Effector memory CD4-positive, alpha-beta T cell (primary cell): ENCODE measurements at regions not wholly inside any gene's neighbourhood (a gene's known extent, or its start where the extent isn't known, plus 50 kb on each side); places are given as distances from the start of the nearest gene placed in this dataset.

Experiments
- DNase-seq, 3 donors: peaks; one replicate each; pipeline ENCODE4 v3.0.0-alpha.2; 2020
- H3K27ac ChIP-seq: 2 replicates; pipeline ENCODE4 v1.7.0; 2013; ENCODE audit warnings: mild to moderate bottlenecking, low read length, moderate library complexity; ENCODE audit not compliant: insufficient read depth, poor library complexity, severe bottlenecking
- H3K27me3 ChIP-seq: replicated peaks from 2 replicates; pipeline ENCODE4 v1.7.0; 2013; ENCODE audit warnings: mild to moderate bottlenecking, low read length; ENCODE audit not compliant: insufficient read depth, control insufficient read depth, poor library complexity, severe bottlenecking
- H3K36me3 ChIP-seq: 2 replicates; pipeline ENCODE4 v1.7.0; 2013; ENCODE audit warnings: mild to moderate bottlenecking, low read length, moderate library complexity; ENCODE audit not compliant: control insufficient read depth, insufficient read depth
- H3K4me1 ChIP-seq: 2 replicates; pipeline ENCODE4 v1.7.0; 2013; ENCODE audit warnings: low read length, mild to moderate bottlenecking; ENCODE audit not compliant: control insufficient read depth, insufficient read depth, poor library complexity, severe bottlenecking
- H3K4me3 ChIP-seq: 2 replicates; pipeline ENCODE4 v1.7.0; 2013; ENCODE audit warnings: low read length, low read depth, mild to moderate bottlenecking; ENCODE audit not compliant: insufficient read depth, poor library complexity, severe bottlenecking
- H3K9me3 ChIP-seq: 2 replicates; pipeline ENCODE4 v1.7.0; 2013; ENCODE audit warnings: mild to moderate bottlenecking, low read length, moderate library complexity; ENCODE audit not compliant: control insufficient read depth

GRCh38 chr7:25864943-25865751 is 286.9 kb upstream of the NFE2L3 start:
- Histone ChIP-seq H3K27me3 (peaks cover 69% of the 10 kb centered on the region), H3K4me3 (no peak overlapping the region), H3K4me1 (peaks cover 9% of the 10 kb centered on the region), H3K27ac (no peak overlapping the region), H3K9me3 (peaks cover 6% of the 10 kb centered on the region), H3K36me3 (no peaks in the 10 kb centered on the region)
- DNase-seq, result no peak

GRCh38 chr7:25868509-25868908 is 283.5 kb upstream of the NFE2L3 start:
- no peaks in the 10 kb centered on the region for H3K4me1 ChIP-seq
- H3K9me3 ChIP-seq, result no peaks in the 10 kb centered on the region
- no peaks in the 10 kb centered on the region for H3K36me3 ChIP-seq
- no peak overlapping the region for H3K4me3 ChIP-seq
- H3K27ac ChIP-seq, result no peak overlapping the region
- DNase-seq, result no peak
- H3K27me3 ChIP-seq, result peaks cover 38% of the 10 kb centered on the region

- Histone ChIP-seq H3K4me1 (no peaks in the 10 kb centered on the region), H3K27me3 (peaks cover 28% of the 10 kb centered on the region), H3K9me3 (no peaks in the 10 kb centered on the region), H3K36me3 (no peaks in the 10 kb centered on the region), H3K4me3 (no peak overlapping the region), H3K27ac (no peak overlapping the region)
- DNase-seq, result no peak
These were observed 281.4 kb upstream of the NFE2L3 start for GRCh38 chr7:25870574-25870973.

- Histone ChIP-seq H3K4me3 (no peak overlapping the region), H3K36me3 (no peaks in the 10 kb centered on the region), H3K27ac (no peak overlapping the region), H3K9me3 (no peaks in the 10 kb centered on the region), H3K27me3 (no peaks in the 10 kb centered on the region), H3K4me1 (no peaks in the 10 kb centered on the region)
- no peak for DNase-seq
These were observed 275.9 kb upstream of the NFE2L3 start for GRCh38 chr7:25876092-25876491.

GRCh38 chr7:25877802-25878789 is 273.9 kb upstream of the NFE2L3 start:
- Histone ChIP-seq H3K27me3 (no peaks in the 10 kb centered on the region), H3K4me3 (no peak overlapping the region), H3K9me3 (no peaks in the 10 kb centered on the region), H3K4me1 (no peaks in the 10 kb centered on the region), H3K36me3 (no peaks in the 10 kb centered on the region), H3K27ac (no peak overlapping the region)
- DNase-seq, result no peak

- Histone ChIP-seq H3K27ac (no peak overlapping the region), H3K9me3 (no peaks in the 10 kb centered on the region), H3K27me3 (no peaks in the 10 kb centered on the region), H3K36me3 (no peaks in the 10 kb centered on the region), H3K4me1 (no peaks in the 10 kb centered on the region), H3K4me3 (no peak overlapping the region)
- DNase-seq, result no peak
These were observed 272.2 kb upstream of the NFE2L3 start for GRCh38 chr7:25879799-25880198.

- H3K4me1 ChIP-seq, result no peaks in the 10 kb centered on the region
- no peak for DNase-seq
- no peaks in the 10 kb centered on the region for H3K36me3 ChIP-seq
- no peak overlapping the region for H3K27ac ChIP-seq
- H3K4me3 ChIP-seq, result no peak overlapping the region
- H3K27me3 ChIP-seq, result no peaks in the 10 kb centered on the region
- H3K9me3 ChIP-seq, result no peaks in the 10 kb centered on the region
These were observed 270.5 kb upstream of the NFE2L3 start for GRCh38 chr7:25881317-25882037.

- no peak for DNase-seq
These were observed 269.7 kb upstream of the NFE2L3 start for GRCh38 chr7:25882151-25882773.

GRCh38 chr7:25884265-25884828 is 267.7 kb upstream of the NFE2L3 start:
- Histone ChIP-seq H3K36me3 (no peaks in the 10 kb centered on the region), H3K27ac (no peak overlapping the region), H3K9me3 (no peaks in the 10 kb centered on the region), H3K27me3 (no peaks in the 10 kb centered on the region), H3K4me1 (no peaks in the 10 kb centered on the region), H3K4me3 (no peak overlapping the region)
- DNase-seq, result no peak

More at GRCh38 chr7:25882151-25882773, 269.7 kb upstream of the NFE2L3 start:
- Histone ChIP-seq H3K4me3 (no peak overlapping the region), H3K9me3 (no peaks in the 10 kb centered on the region), H3K27ac (no peak overlapping the region), H3K4me1 (no peaks in the 10 kb centered on the region), H3K27me3 (no peaks in the 10 kb centered on the region), H3K36me3 (no peaks in the 10 kb centered on the region)
